K562 (cell line): ENCODE measurements at regions not wholly inside any gene's neighbourhood (a gene's known extent, or its start where the extent isn't known, plus 50 kb on each side); places are given as distances from the start of the nearest gene placed in this dataset.

Experiments
- ATAC-seq: fragments of 200-7000 bp; cut with Tn5 transposase; 3 replicates; pipeline ENCODE4 v1.9.1; 2020; ENCODE audit warnings: moderate library complexity
- BruUV-seq: library from RNA; stranded (reverse); fragments of 400-500 nt; replicated peaks from 2 replicates; lab custom pipeline; 2021; lab: Mats Ljungman, UMichigan
- CTCF ChIA-PET: fragments of 300-600 bp; formaldehyde crosslinking; extraction: SDS; loops from one replicate; lab custom pipeline; 2021; ENCODE audit warnings: low intra/inter-chr PET ratio; lab: Yijun Ruan, JAX
- POLR2A ChIA-PET: fragments of 300-600, 350-650 bp; sonication (Branson Sonifier 250); formaldehyde crosslinking; extraction: SDS; loops from one replicate; lab custom pipeline; 2021; ENCODE audit warnings: antibody characterized with exemption, inconsistent platforms; lab: Yijun Ruan, JAX
- DNase-seq, 4 experiments: peaks; one replicate each; pipeline versions ENCODE4 v3.0.0 to v3.0.0-alpha.2; 2011 to 2018; ENCODE audit warnings: low spot score in 3 of 4, mixed read lengths in 3 of 4; ENCODE audit errors: extremely low read depth in 1 of 4
- FAIRE-seq: peaks from 2 replicates; lab custom pipeline; 2011; peaks lifted over from hg19 to GRCh38; lab: Jason Lieb, UNC
- H2AFZ ChIP-seq: 2 replicates; pipeline ENCODE4 v1.6.0; 2011; ENCODE audit warnings: low read depth, low read length, control low read depth, inconsistent platforms
- H3K27ac ChIP-seq: fragments of 200-600 bp; 3 replicates; pipeline ENCODE4 v1.8.0; 2011; ENCODE audit warnings: low read depth, mild to moderate bottlenecking, control low read depth, inconsistent platforms, low read length, moderate library complexity, mixed read lengths; ENCODE audit errors: extremely low read depth
- H3K27me3 ChIP-seq, 2 experiments: fragments of 300-600 bp in 1 of 2; 2 replicates in 1 of 2; 3 replicates in 1 of 2; pipeline versions ENCODE4 v1.6.0 to v1.8.0; 2011; ENCODE audit warnings: inconsistent platforms in 2 of 2, low read length in 2 of 2, mild to moderate bottlenecking in 1 of 2, mixed read lengths in 1 of 2, moderate library complexity in 1 of 2; ENCODE audit not compliant: control insufficient read depth in 2 of 2, insufficient read depth in 2 of 2
- H3K36me3 ChIP-seq: fragments of 300-600 bp; 3 replicates; pipeline ENCODE4 v1.8.0; 2011; ENCODE audit warnings: mild to moderate bottlenecking, low read length, inconsistent platforms; ENCODE audit not compliant: control insufficient read depth, insufficient read depth
- H3K4me1 ChIP-seq, 2 experiments: fragments of 200-600 bp in 1 of 2; replicated peaks in 1 of 2; 2 replicates in 1 of 2; 3 replicates in 1 of 2; pipeline versions ENCODE4 v1.5.1 to v1.8.0; 2011; ENCODE audit warnings: inconsistent platforms in 2 of 2, low read length in 2 of 2, mild to moderate bottlenecking in 1 of 2, mixed read lengths in 1 of 2, moderate library complexity in 1 of 2; ENCODE audit not compliant: control insufficient read depth in 2 of 2, insufficient read depth in 2 of 2
- H3K4me2 ChIP-seq: 2 replicates; pipeline ENCODE4 v1.6.1; 2011; ENCODE audit warnings: low read length, control low read depth, inconsistent platforms, mixed read lengths; ENCODE audit not compliant: insufficient read depth
- H3K4me3 ChIP-seq: fragments of 200-600 bp; sonication (generic), shearing (Covaris generic); 2 replicates; pipeline ENCODE4 v1.5.1; 2016; ENCODE audit warnings: control low read depth, inconsistent platforms
- H3K79me2 ChIP-seq: fragments of 200-600 bp; 3 replicates; pipeline ENCODE4 v1.8.0; 2011; ENCODE audit warnings: low read length, inconsistent platforms; ENCODE audit not compliant: control insufficient read depth, insufficient read depth
- H3K9ac ChIP-seq, 2 experiments: 2 replicates each; pipeline versions ENCODE4 v1.6.0 to v1.6.1; 2011; ENCODE audit warnings: low read depth in 2 of 2, low read length in 2 of 2, control low read depth in 1 of 2, inconsistent platforms in 1 of 2, mild to moderate bottlenecking in 1 of 2, mixed read lengths in 1 of 2; ENCODE audit not compliant: insufficient read depth in 1 of 2
- H3K9me1 ChIP-seq: one replicate; pipeline ENCODE4 v1.6.0; 2011; ENCODE audit warnings: inconsistent platforms, mild to moderate bottlenecking, low read length, moderate library complexity; ENCODE audit not compliant: control insufficient read depth, insufficient read depth
- H3K9me3 ChIP-seq: replicated peaks from 2 replicates; pipeline ENCODE4 v1.5.1; 2011; ENCODE audit warnings: low read depth, low read length, inconsistent platforms; ENCODE audit not compliant: control insufficient read depth, insufficient read depth
- H4K20me1 ChIP-seq: replicated peaks from 2 replicates; pipeline ENCODE4 v1.6.1; 2011; ENCODE audit warnings: low read length, inconsistent platforms, mixed read lengths; ENCODE audit not compliant: control insufficient read depth, insufficient read depth
- BCLAF1 ChIP-seq, 2 experiments: fragments of 450-650 bp in 1 of 2; IDR thresholded peaks; 2 replicates each; pipeline ENCODE4 v1.6.1; 2011 to 2017; ENCODE audit warnings: low read depth in 2 of 2, antibody characterized with exemption in 1 of 2, borderline replicate concordance in 1 of 2, low read length in 1 of 2, mild to moderate bottlenecking in 1 of 2, mixed read lengths in 1 of 2; ENCODE audit not compliant: control insufficient read depth in 1 of 2
- DNMT1 ChIP-seq: fragments of 450-650 bp; IDR thresholded peaks from 2 replicates; pipeline ENCODE4 v1.6.1; 2016; ENCODE audit warnings: antibody characterized with exemption, mild to moderate bottlenecking
- FOXJ2 ChIP-seq: fragments of 200-800 bp; sonication (Bioruptor generic); IDR thresholded peaks from 2 replicates; pipeline ENCODE4 v1.6.1; 2016; ENCODE audit warnings: missing genetic modification characterization, missing compliant biosample characterization
- HNRNPH1 ChIP-seq: fragments of 200-400 bp; formaldehyde crosslinking; optimal IDR thresholded peaks from 2 replicates; pipeline ENCODE3; 2017; ENCODE audit warnings: low read depth, mild to moderate bottlenecking, low read length, moderate library complexity
- MEF2A ChIP-seq: IDR thresholded peaks from 2 replicates; pipeline ENCODE4 v1.6.1; 2011; ENCODE audit warnings: low read depth, mild to moderate bottlenecking, low read length, moderate library complexity; ENCODE audit not compliant: control insufficient read depth
- PBX2 ChIP-seq, 2 experiments: IDR thresholded peaks in 1 of 2; conservative IDR thresholded peaks in 1 of 2; 2 replicates each; pipeline ENCODE4 v1.6.1; 2016; ENCODE audit warnings: low read depth in 2 of 2, mild to moderate bottlenecking in 1 of 2, missing compliant biosample characterization in 1 of 2, missing genetic modification characterization in 1 of 2, moderate library complexity in 1 of 2
- PML ChIP-seq: IDR thresholded peaks from 2 replicates; pipeline ENCODE4 v1.6.1; 2012; ENCODE audit warnings: low read length, inconsistent platforms
- POLR2G ChIP-seq: fragments of 200-400 bp; formaldehyde crosslinking; IDR thresholded peaks from 2 replicates; pipeline ENCODE4 v1.6.1; 2017; ENCODE audit warnings: low read depth, mild to moderate bottlenecking, antibody characterized with exemption, low read length, moderate library complexity
- PRMT5 ChIP-seq: sonication (generic); formaldehyde crosslinking; IDR thresholded peaks from 2 replicates; pipeline ENCODE4 v1.5.0; 2020; ENCODE audit warnings: missing genetic modification reagents
- PTRF ChIP-seq: fragments of 450-650 bp; IDR thresholded peaks from 2 replicates; pipeline ENCODE4 v1.6.1; 2016; ENCODE audit warnings: mild to moderate bottlenecking, missing genetic modification characterization, missing compliant biosample characterization
- RB1 ChIP-seq: fragments of 450-650 bp; IDR thresholded peaks from 2 replicates; pipeline ENCODE4 v1.6.1; 2017; ENCODE audit warnings: low read depth, mild to moderate bottlenecking
- SMAD4 ChIP-seq: fragments of 250-450 bp; sonication (Bioruptor Pico); conservative IDR thresholded peaks from 2 replicates; pipeline ENCODE4 v1.8.0; 2021; ENCODE audit warnings: inconsistent platforms, mild to moderate bottlenecking, moderate library complexity
- TARDBP ChIP-seq: fragments of 450-650 bp; IDR thresholded peaks from 2 replicates; pipeline ENCODE4 v1.6.1; 2016
- ZBTB34 ChIP-seq: fragments of 250-450 bp; sonication (Bioruptor Pico); IDR thresholded peaks from 2 replicates; pipeline ENCODE4 v1.8.0; 2021; ENCODE audit warnings: mild to moderate bottlenecking, moderate library complexity
- WGBS: fragments of 100-300 bp; shearing (Covaris generic); methylation state at CpG from one replicate; pipeline ENCODE4 v1.1.6; 2016; ENCODE audit warnings: low coverage, mixed read lengths; ENCODE audit not compliant: insufficient coverage; ENCODE audit errors: missing lambda C conversion rate; 5-methylcytosine and 5-hydroxymethylcytosine counted together
- in situ Hi-C: fragments of 300-500 bp; cut with MboI; formaldehyde crosslinking; loops from 4 replicates; pipeline ENCODE4 v1.15.0; 2018; ENCODE audit warnings: inconsistent platforms, mixed read lengths
- intact Hi-C: fragments of 100-400 bp; cut with micrococcal nuclease; formaldehyde crosslinking; loops from 2 replicates; pipeline ENCODE4 v1.14.2; 2022

- TF ChIP-seq PBX2 (CRISPR knock-in tag; IDR thresholded peaks at IDR 0.05; ENCODE audit: low read depth) (no peak), PBX2 (tag; conservative IDR thresholded peaks at IDR 0.05; ENCODE audit: low read depth) (no peak), PML (no peak), PRMT5 (no peak)
Measured at GRCh38 chr7:18416988-18417387, 78.6 kb upstream of the HDAC9 start (continued).

GRCh38 chr7:18419456-18419855 is 76.1 kb upstream of the HDAC9 start:
- CTCF ChIA-PET: no interaction called here
- no peaks in the 10 kb centered on the region; the same call in 1 of the 2 replicates for H3K9me3 ChIP-seq
- DNase-seq (no peak), FAIRE-seq (no peak), ATAC-seq (no peak)
- no TSS peak for BruUV-seq
- no peak overlapping the region for H3K9ac ChIP-seq
- H3K4me3 ChIP-seq: no peak overlapping the region
- no peak overlapping the region for H3K4me2 ChIP-seq
- 3% methylated on average over 3 of the region's 3 CpGs for WGBS
- intact Hi-C loops: no loop called here
- no peaks in the 10 kb centered on the region for H3K4me1 ChIP-seq
- H3K36me3 ChIP-seq: no peaks in the 10 kb centered on the region
- no peak overlapping the region for H2AFZ ChIP-seq
- POLR2A ChIA-PET: no interaction called here
- no peaks in the 10 kb centered on the region for H4K20me1 ChIP-seq
- no peak overlapping the region for H3K27ac ChIP-seq
- no peaks in the 10 kb centered on the region for H3K27me3 ChIP-seq
- H3K9me1 ChIP-seq: no peaks in the 10 kb centered on the region
- in situ Hi-C loops: no loop called here
- no peaks in the 10 kb centered on the region for H3K79me2 ChIP-seq
- no peak for TF ChIP-seq ZBTB34 (CRISPR knock-in tag)
- no peak for TF ChIP-seq HNRNPH1
- TF ChIP-seq BCLAF1 (IDR thresholded peaks at IDR 0.05; ENCODE audit: borderline replicate concordance in 1 of 2, control insufficient read depth in 1 of 2, low read depth in 2 of 2, low read length in 1 of 2): no peak
- no peak for TF ChIP-seq TARDBP
- TF ChIP-seq DNMT1: no peak
- TF ChIP-seq MEF2A: no peak
- no peak for TF ChIP-seq RB1
- TF ChIP-seq FOXJ2 (tag): no peak
- no peak for TF ChIP-seq PTRF (tag)
- TF ChIP-seq POLR2G: no peak
- TF ChIP-seq SMAD4 (CRISPR knock-in tag): no peak
